GM12878 (cell line): ENCODE measurements at regions not wholly inside any gene's neighbourhood (a gene's known extent, or its start where the extent isn't known, plus 50 kb on each side); places are given as distances from the start of the nearest gene placed in this dataset.

Experiments
- ATAC-seq: fragments of 200-7000 bp; cut with Tn5 transposase; 3 replicates; pipeline ENCODE4 v1.9.1; 2020; ENCODE audit warnings: mild to moderate bottlenecking, moderate library complexity
- BruUV-seq: library from RNA; stranded (reverse); fragments of 400-500 nt; replicated peaks from 2 replicates; lab custom pipeline; 2021; lab: Mats Ljungman, UMichigan
- CTCF ChIA-PET: fragments of 300-600 bp; sonication (Branson Sonifier 250); formaldehyde crosslinking; extraction: SDS; loops from one replicate; lab custom pipeline; 2021; ENCODE audit warnings: inconsistent platforms; lab: Yijun Ruan, JAX
- POLR2A ChIA-PET: fragments of 350-600 bp; formaldehyde crosslinking; extraction: SDS; loops from one replicate; lab custom pipeline; 2021; ENCODE audit warnings: inconsistent platforms; lab: Charles Lee
- RAD21 ChIA-PET: fragments of 300-600 bp; sonication (Branson Sonifier 250); formaldehyde crosslinking; loops from one replicate; lab custom pipeline; 2023; ENCODE audit warnings: antibody characterized with exemption; ENCODE audit not compliant: unreplicated experiment; lab: Charles Lee
- SMC1A ChIA-PET: fragments of 300-600 bp; sonication (Branson Sonifier 250); formaldehyde crosslinking; loops from one replicate; lab custom pipeline; 2023; ENCODE audit not compliant: unreplicated experiment, uncharacterized antibody; lab: Charles Lee
- DNase-seq: peaks from one replicate; pipeline ENCODE4 v3.0.0-alpha.2; 2011; ENCODE audit warnings: low read depth, low spot score
- FAIRE-seq: peaks from 3 replicates; lab custom pipeline; 2011; peaks lifted over from hg19 to GRCh38; lab: Jason Lieb, UNC
- H2AFZ ChIP-seq: 2 replicates; pipeline ENCODE4 v1.6.0; 2011; ENCODE audit warnings: low read depth, low read length, control low read depth; ENCODE audit not compliant: control insufficient read depth
- H3K27ac ChIP-seq: 2 replicates; pipeline ENCODE4 v1.5.1; 2011; ENCODE audit warnings: control low read depth; ENCODE audit not compliant: control insufficient read depth, insufficient read depth
- H3K27me3 ChIP-seq, 2 experiments: replicated peaks in 1 of 2; 2 replicates each; pipeline versions ENCODE4 v1.6.0 to v1.6.1; 2011; ENCODE audit warnings: low read length in 1 of 2; ENCODE audit not compliant: control insufficient read depth in 2 of 2, insufficient read depth in 2 of 2
- H3K36me3 ChIP-seq, 2 experiments: 2 replicates each; pipeline ENCODE4 v1.5.1; 2011; ENCODE audit warnings: low read length in 1 of 2; ENCODE audit not compliant: control insufficient read depth in 2 of 2, insufficient read depth in 2 of 2
- H3K4me1 ChIP-seq: 2 replicates; pipeline ENCODE4 v1.6.1; 2011; ENCODE audit warnings: mild to moderate bottlenecking, low read length, moderate library complexity, mixed read lengths; ENCODE audit not compliant: control insufficient read depth, insufficient read depth
- H3K4me2 ChIP-seq: 2 replicates; pipeline ENCODE4 v1.6.0; 2011; ENCODE audit warnings: control low read depth; ENCODE audit not compliant: control insufficient read depth, insufficient read depth
- H3K4me3 ChIP-seq: fragments of 200-600 bp; sonication (generic); 2 replicates; pipeline ENCODE4 v1.5.1; 2016
- H3K79me2 ChIP-seq: 2 replicates; pipeline ENCODE4 v1.6.0; 2011; ENCODE audit warnings: low read length; ENCODE audit not compliant: control insufficient read depth, insufficient read depth
- H3K9ac ChIP-seq: 2 replicates; pipeline ENCODE4 v1.8.0; 2011; ENCODE audit warnings: low read length, control low read depth, mixed read lengths; ENCODE audit not compliant: control insufficient read depth, insufficient read depth
- H3K9me3 ChIP-seq: replicated peaks from 3 replicates; pipeline ENCODE4 v1.5.1; 2011; ENCODE audit warnings: mild to moderate bottlenecking, low read length; ENCODE audit not compliant: control insufficient read depth, insufficient read depth
- H4K20me1 ChIP-seq: 2 replicates; pipeline ENCODE4 v1.6.0; 2011; ENCODE audit not compliant: control insufficient read depth, insufficient read depth
- CREB1 ChIP-seq: IDR thresholded peaks from 2 replicates; pipeline ENCODE4 v1.6.1; 2012; ENCODE audit warnings: low read depth, mild to moderate bottlenecking, inconsistent platforms
- JUNB ChIP-seq: IDR thresholded peaks from 2 replicates; pipeline ENCODE4 v1.6.1; 2016; ENCODE audit warnings: antibody characterized with exemption, mild to moderate bottlenecking
- MTA3 ChIP-seq: IDR thresholded peaks from 2 replicates; pipeline ENCODE4 v1.6.1; 2012; ENCODE audit warnings: low read length, inconsistent platforms, borderline replicate concordance
- SPI1 ChIP-seq: IDR thresholded peaks from 2 replicates; pipeline ENCODE4 v1.6.1; 2011; ENCODE audit warnings: low read depth, mild to moderate bottlenecking, low read length, moderate library complexity, borderline replicate concordance; ENCODE audit not compliant: insufficient read depth
- TCF3 ChIP-seq: IDR thresholded peaks from 2 replicates; pipeline ENCODE4 v1.6.1; 2012; ENCODE audit warnings: low read depth, mild to moderate bottlenecking, low read length, borderline replicate concordance; ENCODE audit not compliant: insufficient read depth
- ZNF274 ChIP-seq: IDR thresholded peaks from one replicate; pipeline ENCODE4 v1.8.0; 2011; ENCODE audit not compliant: insufficient read length, insufficient read depth
- WGBS: methylation state at CpG from one replicate; pipeline ENCODE4 v1.1.6; 2016; ENCODE audit warnings: low lambda C conversion rate; ENCODE audit not compliant: insufficient replicate concordance, insufficient coverage; ENCODE audit errors: missing lambda C conversion rate; 5-methylcytosine and 5-hydroxymethylcytosine counted together
- in situ Hi-C: fragments of 300-500 bp; cut with MboI; formaldehyde crosslinking; loops from 9 replicates; pipeline ENCODE4 v1.14.3; 2018; ENCODE audit warnings: mixed read lengths
- intact Hi-C: fragments of 100-400 bp; cut with micrococcal nuclease; formaldehyde crosslinking; loops from one replicate; pipeline ENCODE4 v1.14.2; 2022; ENCODE audit not compliant: unreplicated experiment
- TF ChIP-seq, protein P1 (sequence below): IDR thresholded peaks from 2 replicates; pipeline ENCODE4 v1.6.1; 2011; ENCODE audit warnings: mild to moderate bottlenecking, low read depth, low read length, moderate library complexity; ENCODE audit not compliant: insufficient replicate concordance
- TF ChIP-seq, protein P2 (sequence below): IDR thresholded peaks from 2 replicates; pipeline ENCODE4 v1.6.1; 2011; ENCODE audit warnings: borderline replicate concordance, low read depth, mild to moderate bottlenecking, moderate library complexity, low read length; ENCODE audit not compliant: insufficient read depth, poor library complexity, severe bottlenecking
- TF ChIP-seq, protein P3 (sequence below): IDR thresholded peaks from 2 replicates; pipeline ENCODE4 v1.6.1; 2012; ENCODE audit warnings: low read depth, low read length, improper control_type of control experiment
- TF ChIP-seq, protein P4 (sequence below): IDR thresholded peaks from 2 replicates; pipeline ENCODE4 v1.6.1; 2012; ENCODE audit warnings: improper control_type of control experiment, low read depth, low read length; ENCODE audit not compliant: insufficient replicate concordance

DNA sequence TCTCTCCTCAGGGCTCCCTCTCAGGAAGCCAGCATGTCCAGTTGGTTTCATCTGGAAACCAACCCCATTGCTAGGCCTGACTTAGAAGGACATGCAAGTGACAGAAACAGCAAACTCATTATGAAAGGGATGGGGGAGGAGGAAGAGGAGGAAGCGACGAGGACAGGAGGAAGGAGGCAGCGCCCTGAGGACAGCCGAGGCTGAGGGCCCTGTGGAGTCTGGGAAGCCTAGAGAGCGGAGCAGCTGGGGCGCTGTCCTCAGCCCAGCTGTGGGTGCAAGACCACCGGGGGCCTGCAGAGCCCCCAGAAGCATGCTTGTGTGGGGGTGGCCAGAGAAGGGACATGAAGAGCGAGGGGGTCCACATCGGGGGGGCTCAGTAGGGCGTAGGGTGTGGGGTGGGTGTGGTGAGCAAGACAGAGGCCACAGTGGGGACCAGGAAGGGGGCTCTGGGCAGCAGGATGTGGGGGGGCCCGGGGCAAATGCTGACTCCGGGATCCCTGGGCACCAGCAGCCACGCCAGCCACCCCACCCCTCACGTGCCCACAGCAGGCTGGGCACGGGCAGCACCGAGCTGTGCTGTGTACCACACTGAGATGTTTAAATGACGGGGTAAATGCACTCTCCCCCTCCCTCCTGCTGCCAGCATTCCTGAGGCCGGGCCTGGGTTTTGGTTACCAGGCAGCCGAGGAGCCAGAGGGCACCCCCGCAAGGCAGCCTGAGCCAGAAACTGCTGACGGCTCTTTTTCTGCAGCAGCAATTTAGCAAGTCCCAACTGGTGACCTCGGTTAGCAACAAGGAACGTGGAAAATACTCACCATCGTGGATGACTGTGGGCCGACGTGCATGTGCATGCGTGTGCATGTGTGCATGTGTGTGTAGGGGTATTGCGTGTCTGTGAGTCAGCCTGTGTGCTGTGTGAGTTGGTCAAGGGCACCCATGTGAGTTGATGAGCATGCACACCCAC lies 82.7 kb upstream of the LINC01488 start:
- CTCF ChIA-PET: no interaction called here
- peaks cover 10% of the 10 kb centered on the region for H3K4me1 ChIP-seq
- H3K79me2 ChIP-seq: no peaks in the 10 kb centered on the region
- no peak for FAIRE-seq
- no TSS peak for BruUV-seq
- in situ Hi-C loops (no loop called here), intact Hi-C loops (no loop called here)
- H4K20me1 ChIP-seq: peaks cover 2% of the 10 kb centered on the region; the same call in 1 of the 2 replicates
- no peaks in the 10 kb centered on the region for H3K36me3 ChIP-seq
- RAD21 ChIA-PET: no interaction called here
- H3K4me3 ChIP-seq: no peak overlapping the region
- H3K27ac ChIP-seq: no peak overlapping the region
- ATAC-seq: no peak
- peaks cover 5% of the 10 kb centered on the region; the same call in 2 of the 3 replicates for H3K9me3 ChIP-seq
- H3K4me2 ChIP-seq: no peak overlapping the region
- no peak for DNase-seq
- POLR2A ChIA-PET: no interaction called here
- no peak for TF ChIP-seq ZNF274
- TF ChIP-seq, protein P1, sequence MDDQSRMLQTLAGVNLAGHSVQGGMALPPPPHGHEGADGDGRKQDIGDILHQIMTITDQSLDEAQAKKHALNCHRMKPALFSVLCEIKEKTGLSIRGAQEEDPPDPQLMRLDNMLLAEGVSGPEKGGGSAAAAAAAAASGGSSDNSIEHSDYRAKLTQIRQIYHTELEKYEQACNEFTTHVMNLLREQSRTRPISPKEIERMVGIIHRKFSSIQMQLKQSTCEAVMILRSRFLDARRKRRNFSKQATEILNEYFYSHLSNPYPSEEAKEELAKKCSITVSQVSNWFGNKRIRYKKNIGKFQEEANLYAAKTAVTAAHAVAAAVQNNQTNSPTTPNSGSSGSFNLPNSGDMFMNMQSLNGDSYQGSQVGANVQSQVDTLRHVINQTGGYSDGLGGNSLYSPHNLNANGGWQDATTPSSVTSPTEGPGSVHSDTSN: peak; percentile 32
- TF ChIP-seq, protein P2, sequence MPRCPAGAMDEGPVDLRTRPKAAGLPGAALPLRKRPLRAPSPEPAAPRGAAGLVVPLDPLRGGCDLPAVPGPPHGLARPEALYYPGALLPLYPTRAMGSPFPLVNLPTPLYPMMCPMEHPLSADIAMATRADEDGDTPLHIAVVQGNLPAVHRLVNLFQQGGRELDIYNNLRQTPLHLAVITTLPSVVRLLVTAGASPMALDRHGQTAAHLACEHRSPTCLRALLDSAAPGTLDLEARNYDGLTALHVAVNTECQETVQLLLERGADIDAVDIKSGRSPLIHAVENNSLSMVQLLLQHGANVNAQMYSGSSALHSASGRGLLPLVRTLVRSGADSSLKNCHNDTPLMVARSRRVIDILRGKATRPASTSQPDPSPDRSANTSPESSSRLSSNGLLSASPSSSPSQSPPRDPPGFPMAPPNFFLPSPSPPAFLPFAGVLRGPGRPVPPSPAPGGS: peak; percentile 68
- TF ChIP-seq TCF3: 0 out of 2 replicates have a peak, but pooled peaks have one; percentile 47
- TF ChIP-seq JUNB: no peak
- TF ChIP-seq, protein P3, sequence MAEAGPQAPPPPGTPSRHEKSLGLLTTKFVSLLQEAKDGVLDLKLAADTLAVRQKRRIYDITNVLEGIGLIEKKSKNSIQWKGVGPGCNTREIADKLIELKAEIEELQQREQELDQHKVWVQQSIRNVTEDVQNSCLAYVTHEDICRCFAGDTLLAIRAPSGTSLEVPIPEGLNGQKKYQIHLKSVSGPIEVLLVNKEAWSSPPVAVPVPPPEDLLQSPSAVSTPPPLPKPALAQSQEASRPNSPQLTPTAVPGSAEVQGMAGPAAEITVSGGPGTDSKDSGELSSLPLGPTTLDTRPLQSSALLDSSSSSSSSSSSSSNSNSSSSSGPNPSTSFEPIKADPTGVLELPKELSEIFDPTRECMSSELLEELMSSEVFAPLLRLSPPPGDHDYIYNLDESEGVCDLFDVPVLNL: no peak
- TF ChIP-seq CREB1: no peak
- TF ChIP-seq MTA3: no peak
- TF ChIP-seq, protein P4, sequence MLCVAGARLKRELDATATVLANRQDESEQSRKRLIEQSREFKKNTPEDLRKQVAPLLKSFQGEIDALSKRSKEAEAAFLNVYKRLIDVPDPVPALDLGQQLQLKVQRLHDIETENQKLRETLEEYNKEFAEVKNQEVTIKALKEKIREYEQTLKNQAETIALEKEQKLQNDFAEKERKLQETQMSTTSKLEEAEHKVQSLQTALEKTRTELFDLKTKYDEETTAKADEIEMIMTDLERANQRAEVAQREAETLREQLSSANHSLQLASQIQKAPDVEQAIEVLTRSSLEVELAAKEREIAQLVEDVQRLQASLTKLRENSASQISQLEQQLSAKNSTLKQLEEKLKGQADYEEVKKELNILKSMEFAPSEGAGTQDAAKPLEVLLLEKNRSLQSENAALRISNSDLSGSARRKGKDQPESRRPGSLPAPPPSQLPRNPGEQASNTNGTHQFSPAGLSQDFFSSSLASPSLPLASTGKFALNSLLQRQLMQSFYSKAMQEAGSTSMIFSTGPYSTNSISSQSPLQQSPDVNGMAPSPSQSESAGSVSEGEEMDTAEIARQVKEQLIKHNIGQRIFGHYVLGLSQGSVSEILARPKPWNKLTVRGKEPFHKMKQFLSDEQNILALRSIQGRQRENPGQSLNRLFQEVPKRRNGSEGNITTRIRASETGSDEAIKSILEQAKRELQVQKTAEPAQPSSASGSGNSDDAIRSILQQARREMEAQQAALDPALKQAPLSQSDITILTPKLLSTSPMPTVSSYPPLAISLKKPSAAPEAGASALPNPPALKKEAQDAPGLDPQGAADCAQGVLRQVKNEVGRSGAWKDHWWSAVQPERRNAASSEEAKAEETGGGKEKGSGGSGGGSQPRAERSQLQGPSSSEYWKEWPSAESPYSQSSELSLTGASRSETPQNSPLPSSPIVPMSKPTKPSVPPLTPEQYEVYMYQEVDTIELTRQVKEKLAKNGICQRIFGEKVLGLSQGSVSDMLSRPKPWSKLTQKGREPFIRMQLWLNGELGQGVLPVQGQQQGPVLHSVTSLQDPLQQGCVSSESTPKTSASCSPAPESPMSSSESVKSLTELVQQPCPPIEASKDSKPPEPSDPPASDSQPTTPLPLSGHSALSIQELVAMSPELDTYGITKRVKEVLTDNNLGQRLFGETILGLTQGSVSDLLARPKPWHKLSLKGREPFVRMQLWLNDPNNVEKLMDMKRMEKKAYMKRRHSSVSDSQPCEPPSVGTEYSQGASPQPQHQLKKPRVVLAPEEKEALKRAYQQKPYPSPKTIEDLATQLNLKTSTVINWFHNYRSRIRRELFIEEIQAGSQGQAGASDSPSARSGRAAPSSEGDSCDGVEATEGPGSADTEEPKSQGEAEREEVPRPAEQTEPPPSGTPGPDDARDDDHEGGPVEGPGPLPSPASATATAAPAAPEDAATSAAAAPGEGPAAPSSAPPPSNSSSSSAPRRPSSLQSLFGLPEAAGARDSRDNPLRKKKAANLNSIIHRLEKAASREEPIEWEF: no peak
- no peak for TF ChIP-seq SPI1
- no peak overlapping the region for H3K9ac ChIP-seq
- no peaks in the 10 kb centered on the region; a peak in 1 of 4 replicates for H3K27me3 ChIP-seq
- no peak overlapping the region for H2AFZ ChIP-seq
- SMC1A ChIA-PET: no interaction called here
- WGBS: 50% methylated on average over 25 of the region's 28 CpGs
